GM23248 (cell line): ENCODE measurements at regions not wholly inside any gene's neighbourhood (a gene's known extent, or its start where the extent isn't known, plus 50 kb on each side); places are given as distances from the start of the nearest gene placed in this dataset.

Source experiments
- EZH2 ChIP-seq: fragments of 200-600 bp; sonication (generic); IDR thresholded peaks from 2 replicates; pipeline ENCODE4 v1.6.1; 2018; ENCODE audit warnings: antibody characterized with exemption, mild to moderate bottlenecking; ENCODE audit not compliant: insufficient read depth, poor library complexity, severe bottlenecking
- EZH2phosphoT487 ChIP-seq: fragments of 200-600 bp; sonication (generic); IDR thresholded peaks from 2 replicates; pipeline ENCODE4 v1.6.1; 2018; ENCODE audit warnings: antibody characterized with exemption, moderate library complexity, mild to moderate bottlenecking, low read depth; ENCODE audit not compliant: insufficient read depth

GRCh38 chr12:97404093-97404492 lies 58.5 kb upstream of the RMST start:
- no peak for TF ChIP-seq EZH2
- TF ChIP-seq EZH2phosphoT487: no peak
